SHP77 (cell line): ENCODE measurements at regions not wholly inside any gene's neighbourhood (a gene's known extent, or its start where the extent isn't known, plus 50 kb on each side); places are given as distances from the start of the nearest gene placed in this dataset.

Experiments used
- DNase-seq, 2 experiments: peaks; one replicate each; lab custom pipeline; 2025; lab: John Stamatoyannopoulos, UW

- DNase-seq: no peak
Observed at GRCh38 chr18:71754246-71754645, 789.9 kb downstream of the CBLN2 start.

GRCh38 chr18:71743634-71744033, 800.5 kb downstream of the CBLN2 start:
- no peak for DNase-seq

- no peak for DNase-seq
Observed at GRCh38 chr18:71729611-71730010, 814.5 kb downstream of the CBLN2 start.

GRCh38 chr18:71727909-71728308, 816.2 kb downstream of the CBLN2 start:
- DNase-seq: no peak

- DNase-seq: no peak
Observed at GRCh38 chr18:71725256-71725655, 818.9 kb downstream of the CBLN2 start.

- no peak for DNase-seq
Observed at GRCh38 chr18:71707985-71708500, 836.1 kb downstream of the CBLN2 start.

GRCh38 chr18:71707400-71707799, 836.7 kb downstream of the CBLN2 start:
- no peak for DNase-seq

GRCh38 chr18:71689416-71690160, 854.6 kb downstream of the CBLN2 start:
- DNase-seq: no peak

GRCh38 chr18:71682591-71682990, 861.6 kb downstream of the CBLN2 start:
- DNase-seq: peak; percentile 21 to 56

- no peak for DNase-seq
Observed at GRCh38 chr18:71678144-71678543, 866.0 kb downstream of the CBLN2 start.

GRCh38 chr18:71673954-71674353, 870.2 kb downstream of the CBLN2 start:
- peak; percentile 32 to 53 for DNase-seq

GRCh38 chr18:71673498-71673897, 870.6 kb downstream of the CBLN2 start:
- DNase-seq: peak; percentile 32 to 59

GRCh38 chr18:71666481-71666880, 877.7 kb downstream of the CBLN2 start:
- DNase-seq: no peak

GRCh38 chr18:71665131-71665530, 879.0 kb downstream of the CBLN2 start:
- DNase-seq: no peak

- DNase-seq: no peak
Observed at GRCh38 chr18:71643822-71644221, 900.3 kb downstream of the CBLN2 start.

GRCh38 chr18:71630696-71631095, 913.4 kb downstream of the CBLN2 start:
- DNase-seq: no peak

- no peak for DNase-seq
Observed at GRCh38 chr18:71625556-71626090, 918.5 kb downstream of the CBLN2 start.

GRCh38 chr18:71598374-71598773, 945.8 kb downstream of the CBLN2 start:
- no peak for DNase-seq

GRCh38 chr18:71597219-71597618, 946.9 kb downstream of the CBLN2 start:
- no peak for DNase-seq

- no peak for DNase-seq
Observed at GRCh38 chr18:71583252-71583651, 960.9 kb downstream of the CBLN2 start.

GRCh38 chr18:71554686-71555085, 989.5 kb downstream of the CBLN2 start:
- no peak for DNase-seq

GRCh38 chr18:71541643-71542042, 1002.5 kb downstream of the CBLN2 start:
- DNase-seq: no peak

GRCh38 chr18:71529703-71530303, 1014.3 kb downstream of the CBLN2 start:
- DNase-seq: no peak
